ENCODE measurements at regions not wholly inside any gene's neighbourhood (a gene's known extent, or its start where the extent isn't known, plus 50 kb on each side); places are given as distances from the start of the nearest gene placed in this dataset. TPM values are rescaled to one million over a fixed set of nuclear protein-coding genes. Genes with fewer than 3 reads are reported as not detected.

DNA sequence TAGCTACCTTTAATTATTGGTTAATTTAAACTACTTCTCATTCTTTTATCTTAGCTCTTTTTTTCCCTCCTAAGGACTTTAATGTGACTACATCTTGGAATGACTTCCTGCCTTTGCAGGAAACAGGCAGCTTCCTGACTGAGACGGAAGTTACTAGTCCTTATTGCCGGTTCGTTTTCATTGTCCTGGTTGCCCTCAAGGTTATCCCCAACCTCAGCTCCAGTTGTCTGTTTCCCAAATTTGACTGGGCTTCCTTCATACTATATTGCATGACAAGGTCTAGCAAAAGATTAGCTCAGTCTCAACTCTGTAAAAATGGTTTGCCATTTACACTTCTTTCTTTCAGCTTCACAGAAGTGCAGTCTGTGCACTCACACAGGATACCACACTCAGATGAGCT is 109.9 kb upstream of the DDX53 start:
- H3K4me3 ChIP-seq = no peak overlapping the region
- no peak for DNase-seq (ENCODE audit: low spot score in 2 of 2)
- no peaks in the 10 kb centered on the region for H3K9me3 ChIP-seq
- no peaks in the 10 kb centered on the region for H3K27me3 ChIP-seq
- H3K27ac ChIP-seq = no peak overlapping the region
- no peaks in the 10 kb centered on the region for H3K4me1 ChIP-seq
- H3K36me3 ChIP-seq = no peaks in the 10 kb centered on the region
- no peak for TF ChIP-seq EP300 (IDR thresholded peaks at IDR 0.05)
- TF ChIP-seq POLR2A (IDR thresholded peaks at IDR 0.05) = no peak
- TF ChIP-seq, protein P1, sequence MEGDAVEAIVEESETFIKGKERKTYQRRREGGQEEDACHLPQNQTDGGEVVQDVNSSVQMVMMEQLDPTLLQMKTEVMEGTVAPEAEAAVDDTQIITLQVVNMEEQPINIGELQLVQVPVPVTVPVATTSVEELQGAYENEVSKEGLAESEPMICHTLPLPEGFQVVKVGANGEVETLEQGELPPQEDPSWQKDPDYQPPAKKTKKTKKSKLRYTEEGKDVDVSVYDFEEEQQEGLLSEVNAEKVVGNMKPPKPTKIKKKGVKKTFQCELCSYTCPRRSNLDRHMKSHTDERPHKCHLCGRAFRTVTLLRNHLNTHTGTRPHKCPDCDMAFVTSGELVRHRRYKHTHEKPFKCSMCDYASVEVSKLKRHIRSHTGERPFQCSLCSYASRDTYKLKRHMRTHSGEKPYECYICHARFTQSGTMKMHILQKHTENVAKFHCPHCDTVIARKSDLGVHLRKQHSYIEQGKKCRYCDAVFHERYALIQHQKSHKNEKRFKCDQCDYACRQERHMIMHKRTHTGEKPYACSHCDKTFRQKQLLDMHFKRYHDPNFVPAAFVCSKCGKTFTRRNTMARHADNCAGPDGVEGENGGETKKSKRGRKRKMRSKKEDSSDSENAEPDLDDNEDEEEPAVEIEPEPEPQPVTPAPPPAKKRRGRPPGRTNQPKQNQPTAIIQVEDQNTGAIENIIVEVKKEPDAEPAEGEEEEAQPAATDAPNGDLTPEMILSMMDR (IDR thresholded peaks at IDR 0.05) = no peak
- 40 to 41% methylated on average over 3 of the region's 3 CpGs for WGBS, 2 donors

DNA sequence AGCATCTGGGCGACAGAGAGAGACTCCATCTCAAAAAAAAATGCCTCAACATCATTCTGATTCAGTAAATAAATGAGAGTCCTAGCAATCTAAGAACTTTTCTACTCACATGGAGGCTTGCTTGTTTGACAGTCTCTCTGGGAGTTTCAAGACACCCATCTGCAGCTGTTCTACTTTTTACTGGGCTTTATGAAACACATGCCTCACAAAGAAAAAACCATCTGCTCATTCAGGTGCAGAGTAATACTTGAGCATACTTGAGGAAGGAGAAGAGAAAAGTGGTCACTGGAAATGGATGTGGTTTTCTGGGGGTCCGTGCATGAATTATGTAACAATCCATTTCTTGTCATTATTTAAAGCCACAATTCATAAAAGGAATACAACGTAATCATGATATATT is 87.1 kb upstream of the DDX53 start:
- no peaks in the 10 kb centered on the region for H3K4me1 ChIP-seq
- no peak for DNase-seq (ENCODE audit: low spot score in 2 of 2)
- peaks cover 0 to 4% of the 10 kb centered on the region in 2 donors for H3K27me3 ChIP-seq
- no peak overlapping the region for H3K4me3 ChIP-seq
- H3K27ac ChIP-seq = no peak overlapping the region
- TF ChIP-seq, protein P1 (IDR thresholded peaks at IDR 0.05) = no peak
- TF ChIP-seq POLR2A (IDR thresholded peaks at IDR 0.05) (no peak), EP300 (IDR thresholded peaks at IDR 0.05) (no peak)
- H3K36me3 ChIP-seq = no peaks in the 10 kb centered on the region
- WGBS, 2 donors = 36 to 42% methylated on average over 3 of the region's 3 CpGs
- no peaks in the 10 kb centered on the region for H3K9me3 ChIP-seq

DNA sequence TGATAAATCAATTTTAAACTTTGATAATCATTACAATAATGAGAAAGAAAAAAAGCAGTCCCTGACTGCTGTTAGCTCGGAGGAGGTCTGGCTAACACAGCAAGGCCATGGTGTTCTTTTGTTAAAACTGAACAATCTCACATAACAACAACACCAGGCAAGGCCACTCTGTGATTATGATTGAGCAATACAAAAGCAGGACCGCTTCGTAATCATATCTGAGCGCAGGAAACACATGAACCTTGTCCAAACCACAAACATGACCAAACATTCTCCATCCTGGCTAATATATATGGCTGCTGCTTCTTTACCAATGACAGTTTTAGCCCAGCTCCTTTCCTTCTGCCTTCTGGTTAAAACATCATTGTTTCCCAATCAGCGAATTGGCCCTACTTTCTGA is 76.8 kb upstream of the DDX53 start:
- H3K4me1 ChIP-seq = no peaks in the 10 kb centered on the region
- 67 to 83% methylated on average over 5 of the region's 5 CpGs for WGBS, 2 donors
- no peak for DNase-seq (ENCODE audit: low spot score in 2 of 2)
- H3K9me3 ChIP-seq = no peaks in the 10 kb centered on the region
- H3K27me3 ChIP-seq = no peaks in the 10 kb centered on the region
- H3K27ac ChIP-seq = no peak overlapping the region
- H3K4me3 ChIP-seq = no peak overlapping the region
- TF ChIP-seq EP300 (IDR thresholded peaks at IDR 0.05) (no peak), POLR2A (IDR thresholded peaks at IDR 0.05) (no peak)
- TF ChIP-seq, protein P1 (IDR thresholded peaks at IDR 0.05) = no peak
- no peaks in the 10 kb centered on the region for H3K36me3 ChIP-seq

DNA sequence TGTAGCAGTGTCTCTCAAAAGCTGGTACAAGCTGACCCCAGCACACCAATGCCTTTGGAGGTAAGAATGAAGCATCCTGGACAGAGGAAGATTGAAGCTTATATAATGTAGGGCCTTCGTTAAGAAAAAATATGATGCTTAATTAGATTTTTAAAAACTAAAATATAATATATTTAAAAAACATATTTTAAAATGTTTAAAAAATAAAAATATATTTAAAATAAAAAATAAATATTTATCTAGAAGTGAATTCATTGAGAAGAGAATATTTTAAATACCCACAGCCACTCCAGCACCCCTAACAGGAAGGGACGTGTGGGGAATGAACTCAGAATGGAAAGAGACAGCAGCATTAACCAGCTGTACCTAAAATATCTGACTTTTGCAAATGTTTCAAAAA is 65.1 kb upstream of the DDX53 start:
- no peaks in the 10 kb centered on the region for H3K27me3 ChIP-seq
- 77 to 86% methylated on average over 2 of the region's 2 CpGs for WGBS, 2 donors
- H3K9me3 ChIP-seq = no peaks in the 10 kb centered on the region
- no peak overlapping the region for H3K27ac ChIP-seq
- TF ChIP-seq, protein P1 (IDR thresholded peaks at IDR 0.05) = no peak
- TF ChIP-seq POLR2A (IDR thresholded peaks at IDR 0.05) = no peak
- no peak for TF ChIP-seq EP300 (IDR thresholded peaks at IDR 0.05)
- DNase-seq (ENCODE audit: low spot score in 2 of 2) = no peak
- no peak overlapping the region for H3K4me3 ChIP-seq
- no peaks in the 10 kb centered on the region for H3K4me1 ChIP-seq
- no peaks in the 10 kb centered on the region for H3K36me3 ChIP-seq

DNA sequence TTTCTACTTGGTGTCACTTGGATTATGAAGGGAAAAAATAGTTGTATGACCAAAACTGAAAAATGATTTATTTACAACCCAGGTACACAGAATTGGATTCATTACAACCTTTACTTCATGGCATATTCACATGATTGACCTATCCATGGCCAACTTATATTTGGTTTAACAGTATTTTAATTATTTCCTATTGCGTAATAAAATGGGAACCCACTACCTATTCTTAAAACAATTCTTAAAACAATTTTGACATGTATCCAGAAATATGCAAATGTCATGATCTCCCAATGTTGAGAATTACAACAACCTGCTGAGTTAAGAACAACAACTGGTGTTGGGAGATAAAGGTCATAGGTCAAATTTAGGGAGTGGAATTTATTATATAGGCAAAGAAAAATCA is 54.8 kb upstream of the DDX53 start:
- no peak overlapping the region for H3K27ac ChIP-seq
- H3K4me3 ChIP-seq = no peak overlapping the region
- DNase-seq (ENCODE audit: low spot score in 2 of 2) = no peak
- no peaks in the 10 kb centered on the region for H3K4me1 ChIP-seq
- no peaks in the 10 kb centered on the region for H3K36me3 ChIP-seq
- no peaks in the 10 kb centered on the region for H3K27me3 ChIP-seq
- TF ChIP-seq EP300 (IDR thresholded peaks at IDR 0.05) = no peak
- no peaks in the 10 kb centered on the region for H3K9me3 ChIP-seq
- WGBS, 2 donors = 82 to 88% methylated on average over 1 of the region's 1 CpG

Small RNA genes lying in the stretch of these regions (small RNA-seq; reads per million reads assigned to genes)
- not detected for gene RNU6-266P

All from tibial nerve (tissue), 4 donors.